H1 (cell line): ENCODE measurements at regions not wholly inside any gene's neighbourhood (a gene's known extent, or its start where the extent isn't known, plus 50 kb on each side); places are given as distances from the start of the nearest gene placed in this dataset.

ENCODE experiments used
- MAX ChIP-seq: IDR thresholded peaks from 2 replicates; pipeline ENCODE4 v1.6.1; 2012; ENCODE audit warnings: inconsistent platforms
- PHF8 ChIP-seq: fragments of 200-600 bp; sonication (generic); conservative IDR thresholded peaks from 2 replicates; pipeline ENCODE4 v1.7.1; 2012; ENCODE audit warnings: low read depth, mild to moderate bottlenecking, inconsistent platforms, low read length, moderate library complexity
- SP4 ChIP-seq: IDR thresholded peaks from 2 replicates; pipeline ENCODE4 v1.6.1; 2012; ENCODE audit warnings: low read length, inconsistent platforms
- TF ChIP-seq, protein P1 (sequence below): fragments of 300-600 bp; sonication (generic); IDR thresholded peaks from 2 replicates; pipeline ENCODE4 v1.7.1; 2012; ENCODE audit warnings: low read length, moderate library complexity, mild to moderate bottlenecking, inconsistent platforms; ENCODE audit not compliant: insufficient replicate concordance
- TF ChIP-seq, protein P2 (sequence below), 3 experiments: IDR thresholded peaks; 1 replicate in 2 of 3; 2 replicates in 1 of 3; pipeline versions ENCODE4 v1.5.1 to v1.6.1; 2011; ENCODE audit warnings: low read length in 3 of 3, mild to moderate bottlenecking in 3 of 3, inconsistent platforms in 2 of 3, low read depth in 1 of 3, moderate library complexity in 1 of 3; ENCODE audit not compliant: insufficient read depth in 1 of 3; ENCODE audit errors: control extremely low read depth in 1 of 3

DNA sequence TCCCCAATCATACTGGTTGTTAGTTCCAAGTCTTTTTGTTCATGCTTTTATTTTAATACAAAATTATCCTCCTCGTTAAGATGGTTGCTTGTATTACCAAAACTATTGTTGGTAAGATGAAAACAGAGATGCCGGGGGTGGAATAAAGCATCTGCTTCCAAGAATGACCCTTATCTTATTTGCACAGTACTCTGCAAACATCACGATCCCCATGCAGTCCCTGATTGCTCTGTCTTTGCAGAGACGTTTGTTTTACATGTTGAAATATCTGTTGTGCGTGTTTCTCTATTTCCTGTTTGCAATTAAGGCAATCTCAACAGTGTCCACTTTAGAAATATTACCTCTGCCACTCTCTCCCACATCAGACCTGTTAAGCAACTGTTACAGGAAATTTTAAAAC is 141.3 kb upstream of the NCAM2 start (continued):
- TF ChIP-seq, protein P1, sequence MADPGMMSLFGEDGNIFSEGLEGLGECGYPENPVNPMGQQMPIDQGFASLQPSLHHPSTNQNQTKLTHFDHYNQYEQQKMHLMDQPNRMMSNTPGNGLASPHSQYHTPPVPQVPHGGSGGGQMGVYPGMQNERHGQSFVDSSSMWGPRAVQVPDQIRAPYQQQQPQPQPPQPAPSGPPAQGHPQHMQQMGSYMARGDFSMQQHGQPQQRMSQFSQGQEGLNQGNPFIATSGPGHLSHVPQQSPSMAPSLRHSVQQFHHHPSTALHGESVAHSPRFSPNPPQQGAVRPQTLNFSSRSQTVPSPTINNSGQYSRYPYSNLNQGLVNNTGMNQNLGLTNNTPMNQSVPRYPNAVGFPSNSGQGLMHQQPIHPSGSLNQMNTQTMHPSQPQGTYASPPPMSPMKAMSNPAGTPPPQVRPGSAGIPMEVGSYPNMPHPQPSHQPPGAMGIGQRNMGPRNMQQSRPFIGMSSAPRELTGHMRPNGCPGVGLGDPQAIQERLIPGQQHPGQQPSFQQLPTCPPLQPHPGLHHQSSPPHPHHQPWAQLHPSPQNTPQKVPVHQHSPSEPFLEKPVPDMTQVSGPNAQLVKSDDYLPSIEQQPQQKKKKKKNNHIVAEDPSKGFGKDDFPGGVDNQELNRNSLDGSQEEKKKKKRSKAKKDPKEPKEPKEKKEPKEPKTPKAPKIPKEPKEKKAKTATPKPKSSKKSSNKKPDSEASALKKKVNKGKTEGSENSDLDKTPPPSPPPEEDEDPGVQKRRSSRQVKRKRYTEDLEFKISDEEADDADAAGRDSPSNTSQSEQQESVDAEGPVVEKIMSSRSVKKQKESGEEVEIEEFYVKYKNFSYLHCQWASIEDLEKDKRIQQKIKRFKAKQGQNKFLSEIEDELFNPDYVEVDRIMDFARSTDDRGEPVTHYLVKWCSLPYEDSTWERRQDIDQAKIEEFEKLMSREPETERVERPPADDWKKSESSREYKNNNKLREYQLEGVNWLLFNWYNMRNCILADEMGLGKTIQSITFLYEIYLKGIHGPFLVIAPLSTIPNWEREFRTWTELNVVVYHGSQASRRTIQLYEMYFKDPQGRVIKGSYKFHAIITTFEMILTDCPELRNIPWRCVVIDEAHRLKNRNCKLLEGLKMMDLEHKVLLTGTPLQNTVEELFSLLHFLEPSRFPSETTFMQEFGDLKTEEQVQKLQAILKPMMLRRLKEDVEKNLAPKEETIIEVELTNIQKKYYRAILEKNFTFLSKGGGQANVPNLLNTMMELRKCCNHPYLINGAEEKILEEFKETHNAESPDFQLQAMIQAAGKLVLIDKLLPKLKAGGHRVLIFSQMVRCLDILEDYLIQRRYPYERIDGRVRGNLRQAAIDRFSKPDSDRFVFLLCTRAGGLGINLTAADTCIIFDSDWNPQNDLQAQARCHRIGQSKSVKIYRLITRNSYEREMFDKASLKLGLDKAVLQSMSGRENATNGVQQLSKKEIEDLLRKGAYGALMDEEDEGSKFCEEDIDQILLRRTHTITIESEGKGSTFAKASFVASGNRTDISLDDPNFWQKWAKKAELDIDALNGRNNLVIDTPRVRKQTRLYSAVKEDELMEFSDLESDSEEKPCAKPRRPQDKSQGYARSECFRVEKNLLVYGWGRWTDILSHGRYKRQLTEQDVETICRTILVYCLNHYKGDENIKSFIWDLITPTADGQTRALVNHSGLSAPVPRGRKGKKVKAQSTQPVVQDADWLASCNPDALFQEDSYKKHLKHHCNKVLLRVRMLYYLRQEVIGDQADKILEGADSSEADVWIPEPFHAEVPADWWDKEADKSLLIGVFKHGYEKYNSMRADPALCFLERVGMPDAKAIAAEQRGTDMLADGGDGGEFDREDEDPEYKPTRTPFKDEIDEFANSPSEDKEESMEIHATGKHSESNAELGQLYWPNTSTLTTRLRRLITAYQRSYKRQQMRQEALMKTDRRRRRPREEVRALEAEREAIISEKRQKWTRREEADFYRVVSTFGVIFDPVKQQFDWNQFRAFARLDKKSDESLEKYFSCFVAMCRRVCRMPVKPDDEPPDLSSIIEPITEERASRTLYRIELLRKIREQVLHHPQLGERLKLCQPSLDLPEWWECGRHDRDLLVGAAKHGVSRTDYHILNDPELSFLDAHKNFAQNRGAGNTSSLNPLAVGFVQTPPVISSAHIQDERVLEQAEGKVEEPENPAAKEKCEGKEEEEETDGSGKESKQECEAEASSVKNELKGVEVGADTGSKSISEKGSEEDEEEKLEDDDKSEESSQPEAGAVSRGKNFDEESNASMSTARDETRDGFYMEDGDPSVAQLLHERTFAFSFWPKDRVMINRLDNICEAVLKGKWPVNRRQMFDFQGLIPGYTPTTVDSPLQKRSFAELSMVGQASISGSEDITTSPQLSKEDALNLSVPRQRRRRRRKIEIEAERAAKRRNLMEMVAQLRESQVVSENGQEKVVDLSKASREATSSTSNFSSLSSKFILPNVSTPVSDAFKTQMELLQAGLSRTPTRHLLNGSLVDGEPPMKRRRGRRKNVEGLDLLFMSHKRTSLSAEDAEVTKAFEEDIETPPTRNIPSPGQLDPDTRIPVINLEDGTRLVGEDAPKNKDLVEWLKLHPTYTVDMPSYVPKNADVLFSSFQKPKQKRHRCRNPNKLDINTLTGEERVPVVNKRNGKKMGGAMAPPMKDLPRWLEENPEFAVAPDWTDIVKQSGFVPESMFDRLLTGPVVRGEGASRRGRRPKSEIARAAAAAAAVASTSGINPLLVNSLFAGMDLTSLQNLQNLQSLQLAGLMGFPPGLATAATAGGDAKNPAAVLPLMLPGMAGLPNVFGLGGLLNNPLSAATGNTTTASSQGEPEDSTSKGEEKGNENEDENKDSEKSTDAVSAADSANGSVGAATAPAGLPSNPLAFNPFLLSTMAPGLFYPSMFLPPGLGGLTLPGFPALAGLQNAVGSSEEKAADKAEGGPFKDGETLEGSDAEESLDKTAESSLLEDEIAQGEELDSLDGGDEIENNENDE: no peak
- TF ChIP-seq MAX (no peak), PHF8 (no peak), SP4 (no peak)
- TF ChIP-seq, protein P2, sequence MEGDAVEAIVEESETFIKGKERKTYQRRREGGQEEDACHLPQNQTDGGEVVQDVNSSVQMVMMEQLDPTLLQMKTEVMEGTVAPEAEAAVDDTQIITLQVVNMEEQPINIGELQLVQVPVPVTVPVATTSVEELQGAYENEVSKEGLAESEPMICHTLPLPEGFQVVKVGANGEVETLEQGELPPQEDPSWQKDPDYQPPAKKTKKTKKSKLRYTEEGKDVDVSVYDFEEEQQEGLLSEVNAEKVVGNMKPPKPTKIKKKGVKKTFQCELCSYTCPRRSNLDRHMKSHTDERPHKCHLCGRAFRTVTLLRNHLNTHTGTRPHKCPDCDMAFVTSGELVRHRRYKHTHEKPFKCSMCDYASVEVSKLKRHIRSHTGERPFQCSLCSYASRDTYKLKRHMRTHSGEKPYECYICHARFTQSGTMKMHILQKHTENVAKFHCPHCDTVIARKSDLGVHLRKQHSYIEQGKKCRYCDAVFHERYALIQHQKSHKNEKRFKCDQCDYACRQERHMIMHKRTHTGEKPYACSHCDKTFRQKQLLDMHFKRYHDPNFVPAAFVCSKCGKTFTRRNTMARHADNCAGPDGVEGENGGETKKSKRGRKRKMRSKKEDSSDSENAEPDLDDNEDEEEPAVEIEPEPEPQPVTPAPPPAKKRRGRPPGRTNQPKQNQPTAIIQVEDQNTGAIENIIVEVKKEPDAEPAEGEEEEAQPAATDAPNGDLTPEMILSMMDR (IDR thresholded peaks at IDR 0.05; ENCODE audit: control extremely low read depth in 1 of 3, insufficient read depth in 1 of 3, low read depth in 1 of 3, low read length in 3 of 3): no peak
- TF ChIP-seq, all 59 proteins: peak for 0
